ENCODE measurements at regions not wholly inside any gene's neighbourhood (a gene's known extent, or its start where the extent isn't known, plus 50 kb on each side); places are given as distances from the start of the nearest gene placed in this dataset.
A peak's percentile ranks its signal among the peaks of the same experiment; 100 is the strongest.

DNA sequence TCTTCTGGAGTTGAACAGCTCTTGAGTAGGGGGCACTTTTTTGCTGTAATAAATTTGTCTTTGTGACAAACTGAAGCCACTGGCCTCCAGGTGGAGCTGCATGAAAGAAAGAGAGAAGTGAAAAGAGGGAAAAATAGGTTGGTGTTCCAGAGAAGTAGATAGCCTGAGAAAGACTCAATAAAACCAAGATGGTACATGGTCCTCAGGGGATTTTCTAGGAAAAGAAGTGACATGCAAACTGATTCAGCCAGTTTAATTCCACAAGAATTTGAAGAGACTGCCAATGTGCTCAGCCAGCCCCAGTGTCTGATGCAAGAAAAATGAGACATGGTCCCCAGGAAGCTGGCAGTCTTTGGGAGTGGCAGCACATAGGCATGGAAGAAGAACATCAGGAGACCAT lies 152.7 kb downstream of the CD47 start:
- TF ChIP-seq PAX8 (IDR thresholded peaks at IDR 0.05), result no peak
- peak; percentile 56; the same call in 1 of the 2 replicates for TF ChIP-seq SMC3 (IDR thresholded peaks at IDR 0.05; ENCODE audit: borderline replicate concordance, low read length)
- no peak for TF ChIP-seq POLR2AphosphoS5 (IDR thresholded peaks at IDR 0.05; ENCODE audit: low read length)
- TF ChIP-seq RAD21 (IDR thresholded peaks at IDR 0.05; ENCODE audit: insufficient read depth, low read depth, low read length), result peak; percentile 62
- no peak for TF ChIP-seq MYC (IDR thresholded peaks at IDR 0.05; ENCODE audit: insufficient read depth, insufficient read length, insufficient replicate concordance, low read length, severe bottlenecking)
- TF ChIP-seq, protein P1, sequence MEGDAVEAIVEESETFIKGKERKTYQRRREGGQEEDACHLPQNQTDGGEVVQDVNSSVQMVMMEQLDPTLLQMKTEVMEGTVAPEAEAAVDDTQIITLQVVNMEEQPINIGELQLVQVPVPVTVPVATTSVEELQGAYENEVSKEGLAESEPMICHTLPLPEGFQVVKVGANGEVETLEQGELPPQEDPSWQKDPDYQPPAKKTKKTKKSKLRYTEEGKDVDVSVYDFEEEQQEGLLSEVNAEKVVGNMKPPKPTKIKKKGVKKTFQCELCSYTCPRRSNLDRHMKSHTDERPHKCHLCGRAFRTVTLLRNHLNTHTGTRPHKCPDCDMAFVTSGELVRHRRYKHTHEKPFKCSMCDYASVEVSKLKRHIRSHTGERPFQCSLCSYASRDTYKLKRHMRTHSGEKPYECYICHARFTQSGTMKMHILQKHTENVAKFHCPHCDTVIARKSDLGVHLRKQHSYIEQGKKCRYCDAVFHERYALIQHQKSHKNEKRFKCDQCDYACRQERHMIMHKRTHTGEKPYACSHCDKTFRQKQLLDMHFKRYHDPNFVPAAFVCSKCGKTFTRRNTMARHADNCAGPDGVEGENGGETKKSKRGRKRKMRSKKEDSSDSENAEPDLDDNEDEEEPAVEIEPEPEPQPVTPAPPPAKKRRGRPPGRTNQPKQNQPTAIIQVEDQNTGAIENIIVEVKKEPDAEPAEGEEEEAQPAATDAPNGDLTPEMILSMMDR (IDR thresholded peaks at IDR 0.05 in 2 of 3, conservative IDR thresholded peaks at IDR 0.05 in 1 of 3; ENCODE audit: control insufficient read depth in 2 of 3, extremely low read depth in 1 of 3, insufficient read depth in 1 of 3, low read depth in 3 of 3, low read length in 3 of 3), result peak; percentile 19 to 47 (median 25); a peak in 4 of 6 replicates
- Histone ChIP-seq H4K20me1 (ENCODE audit: control insufficient read depth, insufficient read depth) (no peaks in the 10 kb centered on the region), H3K79me2 (ENCODE audit: control insufficient read depth, insufficient read depth, low read length) (no peaks in the 10 kb centered on the region), H3K4me2 (ENCODE audit: control insufficient read depth, insufficient read depth) (no peak overlapping the region), H3K9me3 (replicated peaks; ENCODE audit: control insufficient read depth, insufficient read depth, low read length) (no peaks in the 10 kb centered on the region; the same call in 1 of the 3 replicates), H2AFZ (ENCODE audit: control insufficient read depth, low read depth, low read length) (no peak overlapping the region), H3K4me1 (ENCODE audit: control insufficient read depth, insufficient read depth, low read length) (no peaks in the 10 kb centered on the region), H3K4me3 (no peak overlapping the region), H3K36me3 (ENCODE audit: control insufficient read depth in 2 of 2, insufficient read depth in 2 of 2, low read length in 1 of 2) (no peaks in the 10 kb centered on the region), H3K27me3 (replicated peaks in 1 of 2; ENCODE audit: control insufficient read depth in 2 of 2, insufficient read depth in 2 of 2, low read length in 1 of 2) (no peaks in the 10 kb centered on the region; a peak in 1 of 4 replicates), H3K9ac (ENCODE audit: control insufficient read depth, insufficient read depth, low read length) (no peak overlapping the region), H3K27ac (ENCODE audit: control insufficient read depth, insufficient read depth) (no peak overlapping the region)
- RAD21 ChIA-PET (ENCODE audit: unreplicated experiment), result interaction anchor here (0.7 to 1.9 kb wide), 3 partner anchors 9 to 471 kb away, joined by 3 to 4 read pairs (median 3); no protein-coding TSS in a partner anchor
- POLR2A ChIA-PET, result interaction anchor here (0.6 kb wide), 1 partner anchor 499 kb away, joined by 3 read pairs; no protein-coding TSS in a partner anchor
- no peak for DNase-seq (ENCODE audit: low read depth, low spot score)
- FAIRE-seq, result no peak
- BruUV-seq (replicated peaks), result no TSS peak
- no peak for ATAC-seq
- intact Hi-C loops (cut with micrococcal nuclease; ENCODE audit: unreplicated experiment), result loop anchor here (1.0 to 2.0 kb wide), 2 partner anchors 469 to 539 kb away; no protein-coding TSS in a partner anchor
- CTCF ChIA-PET, result interaction anchor here (0.7 to 2.8 kb wide), 11 partner anchors 10 to 540 kb away, joined by 3 to 15 read pairs (median 3); no protein-coding TSS in a partner anchor
- in situ Hi-C loops (cut with MboI), result no loop called here
- SMC1A ChIA-PET (ENCODE audit: uncharacterized antibody, unreplicated experiment), result interaction anchor here (0.8 to 4.5 kb wide), 6 partner anchors 82 to 468 kb away, joined by 3 to 26 read pairs (median 4); no protein-coding TSS in a partner anchor

Data from GM12878 (cell line).